ENCODE measurements at regions not wholly inside any gene's neighbourhood (a gene's known extent, or its start where the extent isn't known, plus 50 kb on each side); places are given as distances from the start of the nearest gene placed in this dataset.

- FAIRE-seq: no peak
Observed at GRCh38 chr1:83571536-83571935, 427.4 kb downstream of the TTLL7 start.

GRCh38 chr1:83561346-83561745, 437.6 kb downstream of the TTLL7 start:
- FAIRE-seq: no peak

- FAIRE-seq: no peak
Observed at GRCh38 chr1:83559129-83559840, 439.6 kb downstream of the TTLL7 start.

- FAIRE-seq: no peak
Observed at GRCh38 chr1:83555871-83556270, 443.1 kb downstream of the TTLL7 start.

GRCh38 chr1:83554174-83554573, 444.8 kb downstream of the TTLL7 start:
- no peak for FAIRE-seq

GRCh38 chr1:83552820-83553219, 446.1 kb downstream of the TTLL7 start:
- FAIRE-seq: no peak

- FAIRE-seq: no peak
Observed at GRCh38 chr1:83548311-83548710, 450.6 kb downstream of the TTLL7 start.

GRCh38 chr1:83547901-83548300, 451.0 kb downstream of the TTLL7 start:
- no peak for FAIRE-seq

- FAIRE-seq: no peak
Observed at GRCh38 chr1:83546874-83547273, 452.1 kb downstream of the TTLL7 start.

GRCh38 chr1:83545066-83545862, 453.7 kb downstream of the TTLL7 start:
- no peak for FAIRE-seq

GRCh38 chr1:83543222-83543973, 455.5 kb downstream of the TTLL7 start:
- FAIRE-seq: no peak

GRCh38 chr1:83531521-83532309, 467.2 kb downstream of the TTLL7 start:
- FAIRE-seq: no peak

GRCh38 chr1:83530506-83530905, 468.4 kb downstream of the TTLL7 start:
- no peak for FAIRE-seq

- FAIRE-seq: no peak
Observed at GRCh38 chr1:83527987-83528386, 470.9 kb downstream of the TTLL7 start.

GRCh38 chr1:83520797-83521196, 478.1 kb downstream of the TTLL7 start:
- FAIRE-seq: no peak

- no peak for FAIRE-seq
Observed at GRCh38 chr1:83516369-83516768, 482.6 kb downstream of the TTLL7 start.

- no peak for FAIRE-seq
Observed at GRCh38 chr1:83515578-83516154, 483.3 kb downstream of the TTLL7 start.

- no peak for FAIRE-seq
Observed at GRCh38 chr1:83512373-83513193, 486.3 kb downstream of the TTLL7 start.

- no peak for FAIRE-seq
Observed at GRCh38 chr1:83511146-83511726, 487.7 kb downstream of the TTLL7 start.

GRCh38 chr1:83509301-83509781, 489.6 kb downstream of the TTLL7 start:
- FAIRE-seq: no peak
